ENCODE measurements at regions not wholly inside any gene's neighbourhood (a gene's known extent, or its start where the extent isn't known, plus 50 kb on each side); places are given as distances from the start of the nearest gene placed in this dataset.

- Mint-ChIP-seq H3K4me1 (peaks cover 16% of the 10 kb centered on the region), H3K36me3 (ENCODE audit: low read depth) (no peaks in the 10 kb centered on the region), H3K27me3 (ENCODE audit: insufficient read depth, low read depth, poor library complexity) (peaks cover 2% of the 10 kb centered on the region), H3K4me3 (no peak overlapping the region), H3K27ac (no peak overlapping the region), H3K9me3 (no peaks in the 10 kb centered on the region)
- ATAC-seq = no peak
- Histone ChIP-seq H3K27ac (ENCODE audit: low read depth) (no peak overlapping the region), H3K4me2 (no peak overlapping the region), H2AFZ (no peak overlapping the region), H3F3A (replicated peaks; ENCODE audit: low read depth) (no peaks in the 10 kb centered on the region), H3K4me1 (ENCODE audit: insufficient read depth) (no peaks in the 10 kb centered on the region), H3K27me3 (ENCODE audit: insufficient read depth) (no peaks in the 10 kb centered on the region), H4K20me1 (replicated peaks; ENCODE audit: insufficient read depth) (no peaks in the 10 kb centered on the region), H3K9me2 (ENCODE audit: insufficient read depth) (no peaks in the 10 kb centered on the region), H3K4me3 (no peak overlapping the region), H3K79me2 (replicated peaks; ENCODE audit: insufficient read depth) (no peaks in the 10 kb centered on the region), H3K36me3 (ENCODE audit: insufficient read depth) (no peaks in the 10 kb centered on the region)
- TF ChIP-seq, protein P1, sequence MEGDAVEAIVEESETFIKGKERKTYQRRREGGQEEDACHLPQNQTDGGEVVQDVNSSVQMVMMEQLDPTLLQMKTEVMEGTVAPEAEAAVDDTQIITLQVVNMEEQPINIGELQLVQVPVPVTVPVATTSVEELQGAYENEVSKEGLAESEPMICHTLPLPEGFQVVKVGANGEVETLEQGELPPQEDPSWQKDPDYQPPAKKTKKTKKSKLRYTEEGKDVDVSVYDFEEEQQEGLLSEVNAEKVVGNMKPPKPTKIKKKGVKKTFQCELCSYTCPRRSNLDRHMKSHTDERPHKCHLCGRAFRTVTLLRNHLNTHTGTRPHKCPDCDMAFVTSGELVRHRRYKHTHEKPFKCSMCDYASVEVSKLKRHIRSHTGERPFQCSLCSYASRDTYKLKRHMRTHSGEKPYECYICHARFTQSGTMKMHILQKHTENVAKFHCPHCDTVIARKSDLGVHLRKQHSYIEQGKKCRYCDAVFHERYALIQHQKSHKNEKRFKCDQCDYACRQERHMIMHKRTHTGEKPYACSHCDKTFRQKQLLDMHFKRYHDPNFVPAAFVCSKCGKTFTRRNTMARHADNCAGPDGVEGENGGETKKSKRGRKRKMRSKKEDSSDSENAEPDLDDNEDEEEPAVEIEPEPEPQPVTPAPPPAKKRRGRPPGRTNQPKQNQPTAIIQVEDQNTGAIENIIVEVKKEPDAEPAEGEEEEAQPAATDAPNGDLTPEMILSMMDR (conservative IDR thresholded peaks at IDR 0.05; ENCODE audit: low read depth in 2 of 2) = no peak
- TF ChIP-seq, protein P2, sequence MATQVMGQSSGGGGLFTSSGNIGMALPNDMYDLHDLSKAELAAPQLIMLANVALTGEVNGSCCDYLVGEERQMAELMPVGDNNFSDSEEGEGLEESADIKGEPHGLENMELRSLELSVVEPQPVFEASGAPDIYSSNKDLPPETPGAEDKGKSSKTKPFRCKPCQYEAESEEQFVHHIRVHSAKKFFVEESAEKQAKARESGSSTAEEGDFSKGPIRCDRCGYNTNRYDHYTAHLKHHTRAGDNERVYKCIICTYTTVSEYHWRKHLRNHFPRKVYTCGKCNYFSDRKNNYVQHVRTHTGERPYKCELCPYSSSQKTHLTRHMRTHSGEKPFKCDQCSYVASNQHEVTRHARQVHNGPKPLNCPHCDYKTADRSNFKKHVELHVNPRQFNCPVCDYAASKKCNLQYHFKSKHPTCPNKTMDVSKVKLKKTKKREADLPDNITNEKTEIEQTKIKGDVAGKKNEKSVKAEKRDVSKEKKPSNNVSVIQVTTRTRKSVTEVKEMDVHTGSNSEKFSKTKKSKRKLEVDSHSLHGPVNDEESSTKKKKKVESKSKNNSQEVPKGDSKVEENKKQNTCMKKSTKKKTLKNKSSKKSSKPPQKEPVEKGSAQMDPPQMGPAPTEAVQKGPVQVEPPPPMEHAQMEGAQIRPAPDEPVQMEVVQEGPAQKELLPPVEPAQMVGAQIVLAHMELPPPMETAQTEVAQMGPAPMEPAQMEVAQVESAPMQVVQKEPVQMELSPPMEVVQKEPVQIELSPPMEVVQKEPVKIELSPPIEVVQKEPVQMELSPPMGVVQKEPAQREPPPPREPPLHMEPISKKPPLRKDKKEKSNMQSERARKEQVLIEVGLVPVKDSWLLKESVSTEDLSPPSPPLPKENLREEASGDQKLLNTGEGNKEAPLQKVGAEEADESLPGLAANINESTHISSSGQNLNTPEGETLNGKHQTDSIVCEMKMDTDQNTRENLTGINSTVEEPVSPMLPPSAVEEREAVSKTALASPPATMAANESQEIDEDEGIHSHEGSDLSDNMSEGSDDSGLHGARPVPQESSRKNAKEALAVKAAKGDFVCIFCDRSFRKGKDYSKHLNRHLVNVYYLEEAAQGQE (IDR thresholded peaks at IDR 0.05; ENCODE audit: unreplicated experiment) = no peak
- TF ChIP-seq CREB1 (CRISPR knock-in tag; IDR thresholded peaks at IDR 0.05; ENCODE audit: low read depth) (no peak), POLR2AphosphoS5 (IDR thresholded peaks at IDR 0.05; ENCODE audit: low read depth) (no peak), NANOG (IDR thresholded peaks at IDR 0.05; ENCODE audit: borderline replicate concordance) (no peak)
- DNase-seq (ENCODE audit: low spot score) = no peak
These were observed 51.0 kb upstream of the BCL11B start for GRCh38 chr14:99322731-99323599.

DNA sequence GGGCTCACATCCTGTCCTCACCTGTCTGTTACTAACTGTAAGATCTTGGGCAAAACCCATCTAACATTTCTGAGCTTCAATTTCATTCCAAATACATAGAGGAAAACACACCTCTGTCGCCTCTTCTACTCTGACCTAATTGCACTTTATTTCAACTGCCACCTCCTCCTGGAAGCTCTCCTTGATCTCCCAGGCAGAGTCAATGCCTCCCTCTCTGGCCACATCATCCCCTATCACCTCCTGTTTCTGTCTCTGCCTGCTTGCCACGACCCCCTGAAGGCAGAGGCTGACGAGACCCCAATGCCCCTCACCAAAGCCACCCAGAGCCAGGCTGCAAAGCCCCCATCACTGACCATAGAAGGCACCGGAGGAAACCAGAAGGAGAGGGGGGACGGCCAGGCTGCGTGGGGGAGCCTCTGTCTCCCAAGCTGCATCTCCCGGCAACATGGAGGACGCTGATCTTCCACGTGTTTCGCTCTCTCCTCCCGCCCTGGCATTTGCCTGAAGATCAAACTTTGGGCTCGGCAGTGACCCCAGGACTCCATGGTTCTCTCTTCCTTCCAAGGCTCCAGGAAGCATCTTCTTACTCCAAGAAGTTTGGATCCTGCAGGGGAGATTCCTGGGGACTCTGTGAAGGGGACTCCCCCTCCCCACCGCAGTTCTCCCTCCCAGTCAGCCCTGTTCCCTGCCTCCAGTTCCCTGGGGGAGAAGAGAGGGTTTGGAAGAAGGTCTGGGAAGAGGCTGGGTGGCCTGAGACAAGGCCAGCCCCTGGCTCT lies 50.1 kb upstream of the BCL11B start:
- Histone ChIP-seq H3K4me3 (no peak overlapping the region), H4K20me1 (replicated peaks; ENCODE audit: insufficient read depth) (no peaks in the 10 kb centered on the region), H2AFZ (peak overlapping the region; percentile 76), H3K9me2 (ENCODE audit: insufficient read depth) (no peaks in the 10 kb centered on the region), H3K27me3 (ENCODE audit: insufficient read depth) (no peaks in the 10 kb centered on the region), H3K4me1 (ENCODE audit: insufficient read depth) (no peaks in the 10 kb centered on the region), H3F3A (replicated peaks; ENCODE audit: low read depth) (no peaks in the 10 kb centered on the region), H3K79me2 (replicated peaks; ENCODE audit: insufficient read depth) (no peaks in the 10 kb centered on the region), H3K27ac (ENCODE audit: low read depth) (no peak overlapping the region), H3K36me3 (ENCODE audit: insufficient read depth) (no peaks in the 10 kb centered on the region), H3K4me2 (no peak overlapping the region)
- peaks cover 16% of the 10 kb centered on the region for H3K4me1 Mint-ChIP-seq
- no peaks in the 10 kb centered on the region for H3K36me3 Mint-ChIP-seq (ENCODE audit: low read depth)
- peaks cover 2% of the 10 kb centered on the region for H3K27me3 Mint-ChIP-seq (ENCODE audit: insufficient read depth, low read depth, poor library complexity)
- TF ChIP-seq, protein P2 (IDR thresholded peaks at IDR 0.05; ENCODE audit: unreplicated experiment) = no peak
- no peak for TF ChIP-seq NANOG (IDR thresholded peaks at IDR 0.05; ENCODE audit: borderline replicate concordance)
- DNase-seq (ENCODE audit: low spot score) (no peak), ATAC-seq (no peak)
- no peak overlapping the region for H3K4me3 Mint-ChIP-seq
- no peaks in the 10 kb centered on the region for H3K9me3 Mint-ChIP-seq
- H3K27ac Mint-ChIP-seq = no peak overlapping the region
